Endothelial cell of umbilical vein (primary cell): ENCODE measurements at regions not wholly inside any gene's neighbourhood (a gene's known extent, or its start where the extent isn't known, plus 50 kb on each side); places are given as distances from the start of the nearest gene placed in this dataset.

ENCODE experiments used
- BruUV-seq: library from RNA; stranded (reverse); fragments of 400-500 nt; replicated peaks from 2 replicates; lab custom pipeline; 2021; lab: Mats Ljungman, UMichigan
- CTCF ChIA-PET: fragments of 300-600, 350-600 bp; sonication (Branson Sonifier 250); formaldehyde crosslinking; loops from one replicate; lab custom pipeline; 2021; ENCODE audit warnings: antibody characterized with exemption, inconsistent platforms; lab: Charles Lee
- POLR2A ChIA-PET: fragments of 300-600, 350-600 bp; sonication (Branson Sonifier 250); formaldehyde crosslinking; loops from one replicate; lab custom pipeline; 2021; ENCODE audit warnings: antibody characterized with exemption, inconsistent platforms; lab: Charles Lee
- DNase-seq: peaks from one replicate; pipeline ENCODE4 v3.0.0-alpha.2; 2011; ENCODE audit warnings: low read depth, low spot score
- FAIRE-seq: peaks from 2 replicates; lab custom pipeline; 2011; peaks lifted over from hg19 to GRCh38; lab: Jason Lieb, UNC
- H2AFZ ChIP-seq: 2 replicates; pipeline ENCODE4 v1.6.0; 2012; ENCODE audit warnings: low read depth, low read length, control low read depth, inconsistent platforms
- H3K27ac ChIP-seq: 2 replicates; pipeline ENCODE4 v1.5.1; 2011; ENCODE audit warnings: low read depth, mild to moderate bottlenecking, control low read depth, low read length, moderate library complexity; ENCODE audit not compliant: insufficient read depth
- H3K27me3 ChIP-seq, 2 experiments: 2 replicates each; pipeline versions ENCODE4 v1.6.0 to v1.6.1; 2011; ENCODE audit warnings: low read length in 2 of 2, mixed read lengths in 1 of 2; ENCODE audit not compliant: control insufficient read depth in 2 of 2, insufficient read depth in 2 of 2
- H3K36me3 ChIP-seq, 2 experiments: 2 replicates in 1 of 2; 3 replicates in 1 of 2; pipeline ENCODE4 v1.5.1; 2011; ENCODE audit warnings: low read length in 2 of 2, mild to moderate bottlenecking in 1 of 2, moderate library complexity in 1 of 2; ENCODE audit not compliant: control insufficient read depth in 2 of 2, insufficient read depth in 2 of 2; ENCODE audit errors: extremely low read depth in 1 of 2
- H3K4me1 ChIP-seq: 3 replicates; pipeline ENCODE4 v1.5.1; 2011; ENCODE audit warnings: mild to moderate bottlenecking, low read length; ENCODE audit not compliant: control insufficient read depth, insufficient read depth; ENCODE audit errors: extremely low read depth
- H3K4me2 ChIP-seq: 2 replicates; pipeline ENCODE4 v1.6.1; 2011; ENCODE audit warnings: low read length, control low read depth, mixed read lengths; ENCODE audit not compliant: insufficient read depth
- H3K4me3 ChIP-seq, 3 experiments: fragments of 200-600 bp in 1 of 3; sonication (generic), shearing (Covaris generic) in 1 of 3; replicated peaks in 1 of 3; 2 replicates each; pipeline ENCODE4 v1.5.1; 2011 to 2016; ENCODE audit warnings: control low read depth in 3 of 3, low read length in 3 of 3, mild to moderate bottlenecking in 2 of 3, inconsistent platforms in 1 of 3, low read depth in 1 of 3, moderate library complexity in 1 of 3; ENCODE audit not compliant: insufficient read depth in 1 of 3
- H3K79me2 ChIP-seq: 2 replicates; pipeline ENCODE4 v1.6.0; 2012; ENCODE audit warnings: low read length, inconsistent platforms; ENCODE audit not compliant: control insufficient read depth, insufficient read depth
- H3K9ac ChIP-seq: replicated peaks from 2 replicates; pipeline ENCODE3; 2011; ENCODE audit warnings: low read length, control low read depth; ENCODE audit not compliant: insufficient read depth; ENCODE audit errors: extremely low read depth
- H3K9me1 ChIP-seq: replicated peaks from 3 replicates; pipeline ENCODE4 v1.6.0; 2011; ENCODE audit warnings: mild to moderate bottlenecking, low read length; ENCODE audit not compliant: control insufficient read depth, insufficient read depth; ENCODE audit errors: extremely low read depth
- H3K9me3 ChIP-seq: replicated peaks from 2 replicates; pipeline ENCODE4 v1.5.1; 2012; ENCODE audit warnings: low read length, inconsistent platforms; ENCODE audit not compliant: control insufficient read depth, insufficient read depth
- H4K20me1 ChIP-seq: replicated peaks from 2 replicates; pipeline ENCODE3; 2011; ENCODE audit warnings: mild to moderate bottlenecking, low read length; ENCODE audit not compliant: control insufficient read depth, insufficient read depth; ENCODE audit errors: extremely low read depth
- EZH2 ChIP-seq: IDR thresholded peaks from 2 replicates; pipeline ENCODE4 v1.6.1; 2012; ENCODE audit warnings: borderline replicate concordance, low read depth, mild to moderate bottlenecking, moderate library complexity, low read length, inconsistent platforms; ENCODE audit not compliant: severe bottlenecking
- FOS ChIP-seq: IDR thresholded peaks from 2 replicates; pipeline ENCODE4 v1.6.1; 2011; ENCODE audit warnings: mild to moderate bottlenecking, low read length, moderate library complexity, borderline replicate concordance; ENCODE audit not compliant: insufficient read depth
- GATA2 ChIP-seq: IDR thresholded peaks from 2 replicates; pipeline ENCODE4 v1.7.0; 2011; ENCODE audit warnings: low read depth, mild to moderate bottlenecking, moderate library complexity, mixed read lengths, low read length; ENCODE audit not compliant: insufficient read length, insufficient read depth
- JUN ChIP-seq: IDR thresholded peaks from 2 replicates; pipeline ENCODE4 v1.6.1; 2011; ENCODE audit warnings: borderline replicate concordance, low read depth; ENCODE audit not compliant: insufficient read length, insufficient read depth
- MYC ChIP-seq: IDR thresholded peaks from one replicate; pipeline ENCODE4 v1.6.1; 2011; ENCODE audit warnings: mild to moderate bottlenecking, low read depth, low read length
- POLR2A ChIP-seq: IDR thresholded peaks from 2 replicates; pipeline ENCODE4 v1.6.1; 2012; ENCODE audit warnings: low read depth, mild to moderate bottlenecking, control low read depth, low read length
- POLR2AphosphoS5 ChIP-seq: IDR thresholded peaks from 2 replicates; pipeline ENCODE4 v1.6.1; 2012; ENCODE audit warnings: low read depth, mild to moderate bottlenecking, control low read depth, low read length, moderate library complexity; ENCODE audit not compliant: insufficient read depth
- dilution Hi-C: fragments of 300-500 bp; cut with MboI; formaldehyde crosslinking; loops from one replicate; pipeline ENCODE4 v1.15.0; 2019; ENCODE audit warnings: low sequenced_read_pairs; ENCODE audit not compliant: extremely low pct_ligation_motif_present
- intact Hi-C: fragments of 100-400 bp; cut with micrococcal nuclease; formaldehyde crosslinking; loops from one replicate; pipeline ENCODE4 v1.10.0; 2022
- TF ChIP-seq, protein P1 (sequence below): IDR thresholded peaks from 2 replicates; pipeline ENCODE4 v1.6.1; 2011; ENCODE audit not compliant: insufficient read depth, insufficient read length
- TF ChIP-seq, protein P2 (sequence below), 2 donors: IDR thresholded peaks; 1 replicate in 1 of 2; 2 replicates in 1 of 2; pipeline ENCODE4 v1.5.1; 2011; ENCODE audit warnings: low read length in 2 of 2, mild to moderate bottlenecking in 2 of 2, moderate library complexity in 2 of 2, control low read depth in 1 of 2, inconsistent platforms in 1 of 2, low read depth in 1 of 2; ENCODE audit not compliant: insufficient read depth in 1 of 2; ENCODE audit errors: extremely low read depth in 1 of 2

DNA sequence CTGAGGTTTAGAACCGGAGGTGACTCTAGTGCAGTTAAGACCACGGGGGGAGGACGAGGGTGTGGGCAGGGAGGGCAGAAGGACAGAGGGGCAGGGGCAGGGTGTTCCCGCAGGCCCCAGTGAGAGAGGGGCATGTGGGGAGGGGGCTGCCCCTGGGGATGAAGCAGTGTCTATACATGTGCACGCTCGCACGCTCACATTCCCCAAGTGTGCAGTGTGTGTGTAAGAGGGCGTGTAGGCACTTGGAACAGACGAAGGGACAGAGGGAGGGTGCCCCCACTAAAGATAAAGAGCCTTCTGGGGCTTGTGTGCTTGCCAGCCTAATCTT lies 69.5 kb upstream of the MEF2A start:
- ChIA-PET POLR2A (no interaction called here), CTCF (interaction anchor here (1.2 to 3.0 kb wide), 3 partner anchors 11 to 208 kb away, joined by 3 to 18 read pairs (median 10); no protein-coding TSS in a partner anchor)
- peaks cover 5% of the 10 kb centered on the region for H3K4me1 ChIP-seq
- H3K9ac ChIP-seq = no peak overlapping the region
- no peaks in the 10 kb centered on the region for H3K27me3 ChIP-seq
- FAIRE-seq = no peak
- no peaks in the 10 kb centered on the region for H3K79me2 ChIP-seq
- no TSS peak for BruUV-seq
- no peaks in the 10 kb centered on the region for H3K9me3 ChIP-seq
- DNase-seq = no peak
- no peaks in the 10 kb centered on the region for H3K36me3 ChIP-seq
- dilution Hi-C loops (no loop called here), intact Hi-C loops (no loop called here)
- TF ChIP-seq, protein P1, sequence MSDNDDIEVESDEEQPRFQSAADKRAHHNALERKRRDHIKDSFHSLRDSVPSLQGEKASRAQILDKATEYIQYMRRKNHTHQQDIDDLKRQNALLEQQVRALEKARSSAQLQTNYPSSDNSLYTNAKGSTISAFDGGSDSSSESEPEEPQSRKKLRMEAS = no peak
- TF ChIP-seq MYC = no peak
- no peak for TF ChIP-seq JUN
- TF ChIP-seq EZH2 = no peak
- no peak for TF ChIP-seq FOS
- no peak for TF ChIP-seq POLR2AphosphoS5
- TF ChIP-seq POLR2A = no peak
- TF ChIP-seq, protein P2, sequence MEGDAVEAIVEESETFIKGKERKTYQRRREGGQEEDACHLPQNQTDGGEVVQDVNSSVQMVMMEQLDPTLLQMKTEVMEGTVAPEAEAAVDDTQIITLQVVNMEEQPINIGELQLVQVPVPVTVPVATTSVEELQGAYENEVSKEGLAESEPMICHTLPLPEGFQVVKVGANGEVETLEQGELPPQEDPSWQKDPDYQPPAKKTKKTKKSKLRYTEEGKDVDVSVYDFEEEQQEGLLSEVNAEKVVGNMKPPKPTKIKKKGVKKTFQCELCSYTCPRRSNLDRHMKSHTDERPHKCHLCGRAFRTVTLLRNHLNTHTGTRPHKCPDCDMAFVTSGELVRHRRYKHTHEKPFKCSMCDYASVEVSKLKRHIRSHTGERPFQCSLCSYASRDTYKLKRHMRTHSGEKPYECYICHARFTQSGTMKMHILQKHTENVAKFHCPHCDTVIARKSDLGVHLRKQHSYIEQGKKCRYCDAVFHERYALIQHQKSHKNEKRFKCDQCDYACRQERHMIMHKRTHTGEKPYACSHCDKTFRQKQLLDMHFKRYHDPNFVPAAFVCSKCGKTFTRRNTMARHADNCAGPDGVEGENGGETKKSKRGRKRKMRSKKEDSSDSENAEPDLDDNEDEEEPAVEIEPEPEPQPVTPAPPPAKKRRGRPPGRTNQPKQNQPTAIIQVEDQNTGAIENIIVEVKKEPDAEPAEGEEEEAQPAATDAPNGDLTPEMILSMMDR (IDR thresholded peaks at IDR 0.05; ENCODE audit: extremely low read depth in 1 of 2, insufficient read depth in 1 of 2, low read depth in 1 of 2, low read length in 2 of 2) = no peak
- no peak for TF ChIP-seq GATA2
- no peaks in the 10 kb centered on the region for H4K20me1 ChIP-seq
- peak overlapping the region; percentile 91 for H2AFZ ChIP-seq
- H3K4me3 ChIP-seq = no peak overlapping the region
- H3K27ac ChIP-seq = no peak overlapping the region
- H3K4me2 ChIP-seq = no peak overlapping the region
- no peaks in the 10 kb centered on the region for H3K9me1 ChIP-seq
